HG03460 (cell line): ENCODE measurements at regions not wholly inside any gene's neighbourhood (a gene's known extent, or its start where the extent isn't known, plus 50 kb on each side); places are given as distances from the start of the nearest gene placed in this dataset.
"Not testable (repeated sequence)": the region's sequence is repeated elsewhere in the genome, so short reads cannot be mapped to it uniquely, and the experiment has no call there.

Source experiments
- ATAC-seq: cut with Tn5 transposase; IDR thresholded peaks from one replicate; pipeline ENCODE4 v1.9.1; 2021; ENCODE audit not compliant: unreplicated experiment

- not testable (repeated sequence) for ATAC-seq
Measured at GRCh38 chr5:90073026-90073570, 336.5 kb downstream of the CETN3 start.

- ATAC-seq: no peak
Measured at GRCh38 chr5:90071656-90072055, 337.9 kb downstream of the CETN3 start.

- ATAC-seq: no peak
Measured at GRCh38 chr5:90071066-90071465, 338.5 kb downstream of the CETN3 start.

- no peak for ATAC-seq
Measured at GRCh38 chr5:90066920-90067319, 342.6 kb downstream of the CETN3 start.

- no peak for ATAC-seq
Measured at GRCh38 chr5:90056911-90057705, 352.4 kb downstream of the CETN3 start.

GRCh38 chr5:90055831-90056328, 353.7 kb downstream of the CETN3 start:
- ATAC-seq: no peak

GRCh38 chr5:90054612-90055011, 354.9 kb downstream of the CETN3 start:
- ATAC-seq: no peak

GRCh38 chr5:90051756-90052155, 357.8 kb downstream of the CETN3 start:
- ATAC-seq: no peak

- ATAC-seq: no peak
Measured at GRCh38 chr5:90050103-90050502, 359.5 kb downstream of the CETN3 start.

- ATAC-seq: no peak
Measured at GRCh38 chr5:90047113-90047512, 362.4 kb downstream of the CETN3 start.

GRCh38 chr5:90040082-90040481, 369.5 kb downstream of the CETN3 start:
- not testable (repeated sequence) for ATAC-seq

GRCh38 chr5:90037646-90038045, 371.9 kb downstream of the CETN3 start:
- no peak for ATAC-seq

GRCh38 chr5:90022711-90023053, 386.9 kb downstream of the CETN3 start:
- no peak for ATAC-seq

GRCh38 chr5:90022002-90022710, 387.4 kb downstream of the CETN3 start:
- no peak for ATAC-seq

GRCh38 chr5:90020575-90021538, 388.7 kb downstream of the CETN3 start:
- peak; percentile 94 for ATAC-seq

GRCh38 chr5:90017239-90017638, 392.3 kb downstream of the CETN3 start:
- no peak for ATAC-seq

- peak; percentile 87 for ATAC-seq
Measured at GRCh38 chr5:90015584-90016018, 394.0 kb downstream of the CETN3 start.

- ATAC-seq: peak; percentile 89
Measured at GRCh38 chr5:90014420-90014819, 395.1 kb downstream of the CETN3 start.

- ATAC-seq: no peak
Measured at GRCh38 chr5:90000351-90000750, 409.2 kb downstream of the CETN3 start.

- ATAC-seq: no peak
Measured at GRCh38 chr5:89998519-89999305, 410.8 kb downstream of the CETN3 start.
